T follicular helper cell (primary cell): ENCODE measurements at regions not wholly inside any gene's neighbourhood (a gene's known extent, or its start where the extent isn't known, plus 50 kb on each side); places are given as distances from the start of the nearest gene placed in this dataset.

Experiments used
- DNase-seq: peaks from one replicate; pipeline ENCODE4 v3.0.0-alpha.2; 2020; ENCODE audit warnings: low read depth

GRCh38 chr18:47480166-47480565, 228.7 kb upstream of the SKOR2 start:
- no peak for DNase-seq

- DNase-seq: no peak
Observed at GRCh38 chr18:47471784-47472183, 220.3 kb upstream of the SKOR2 start.

GRCh38 chr18:47470941-47471340, 219.5 kb upstream of the SKOR2 start:
- no peak for DNase-seq

- no peak for DNase-seq
Observed at GRCh38 chr18:47469576-47469975, 218.1 kb upstream of the SKOR2 start.

GRCh38 chr18:47461977-47462376, 210.5 kb upstream of the SKOR2 start:
- no peak for DNase-seq

GRCh38 chr18:47461406-47461948, 210.0 kb upstream of the SKOR2 start:
- no peak for DNase-seq

GRCh38 chr18:47458483-47458882, 207.0 kb upstream of the SKOR2 start:
- DNase-seq: no peak

GRCh38 chr18:47457614-47458013, 206.2 kb upstream of the SKOR2 start:
- no peak for DNase-seq

- no peak for DNase-seq
Observed at GRCh38 chr18:47453038-47453437, 201.6 kb upstream of the SKOR2 start.

GRCh38 chr18:47448956-47449355, 197.5 kb upstream of the SKOR2 start:
- no peak for DNase-seq

GRCh38 chr18:47441914-47442313, 190.5 kb upstream of the SKOR2 start:
- no peak for DNase-seq

GRCh38 chr18:47438001-47438400, 186.5 kb upstream of the SKOR2 start:
- DNase-seq: no peak

- DNase-seq: no peak
Observed at GRCh38 chr18:47436871-47437270, 185.4 kb upstream of the SKOR2 start.

GRCh38 chr18:47434214-47434746, 182.8 kb upstream of the SKOR2 start:
- DNase-seq: no peak

GRCh38 chr18:47427923-47428637, 176.6 kb upstream of the SKOR2 start:
- no peak for DNase-seq

GRCh38 chr18:47427072-47427471, 175.6 kb upstream of the SKOR2 start:
- no peak for DNase-seq

GRCh38 chr18:47425365-47425764, 173.9 kb upstream of the SKOR2 start:
- DNase-seq: no peak

GRCh38 chr18:47422524-47422923, 171.1 kb upstream of the SKOR2 start:
- no peak for DNase-seq

GRCh38 chr18:47420130-47420529, 168.7 kb upstream of the SKOR2 start:
- no peak for DNase-seq

GRCh38 chr18:47418746-47419145, 167.3 kb upstream of the SKOR2 start:
- no peak for DNase-seq

GRCh38 chr18:47417807-47418206, 166.3 kb upstream of the SKOR2 start:
- DNase-seq: no peak

- no peak for DNase-seq
Observed at GRCh38 chr18:47415881-47416280, 164.4 kb upstream of the SKOR2 start.

- no peak for DNase-seq
Observed at GRCh38 chr18:47413327-47413726, 161.9 kb upstream of the SKOR2 start.

GRCh38 chr18:47412924-47413323, 161.5 kb upstream of the SKOR2 start:
- no peak for DNase-seq
